GM12878 (cell line): ENCODE measurements at regions not wholly inside any gene's neighbourhood (a gene's known extent, or its start where the extent isn't known, plus 50 kb on each side); places are given as distances from the start of the nearest gene placed in this dataset.

Experiments
- ATAC-seq: fragments of 200-7000 bp; cut with Tn5 transposase; 3 replicates; pipeline ENCODE4 v1.9.1; 2020; ENCODE audit warnings: mild to moderate bottlenecking, moderate library complexity
- BruUV-seq: library from RNA; stranded (reverse); fragments of 400-500 nt; replicated peaks from 2 replicates; lab custom pipeline; 2021; lab: Mats Ljungman, UMichigan
- CTCF ChIA-PET: fragments of 300-600 bp; sonication (Branson Sonifier 250); formaldehyde crosslinking; extraction: SDS; loops from one replicate; lab custom pipeline; 2021; ENCODE audit warnings: inconsistent platforms; lab: Yijun Ruan, JAX
- POLR2A ChIA-PET: fragments of 350-600 bp; formaldehyde crosslinking; extraction: SDS; loops from one replicate; lab custom pipeline; 2021; ENCODE audit warnings: inconsistent platforms; lab: Charles Lee
- RAD21 ChIA-PET: fragments of 300-600 bp; sonication (Branson Sonifier 250); formaldehyde crosslinking; loops from one replicate; lab custom pipeline; 2023; ENCODE audit warnings: antibody characterized with exemption; ENCODE audit not compliant: unreplicated experiment; lab: Charles Lee
- SMC1A ChIA-PET: fragments of 300-600 bp; sonication (Branson Sonifier 250); formaldehyde crosslinking; loops from one replicate; lab custom pipeline; 2023; ENCODE audit not compliant: unreplicated experiment, uncharacterized antibody; lab: Charles Lee
- DNase-seq: peaks from one replicate; pipeline ENCODE4 v3.0.0-alpha.2; 2011; ENCODE audit warnings: low read depth, low spot score
- FAIRE-seq: peaks from 3 replicates; lab custom pipeline; 2011; peaks lifted over from hg19 to GRCh38; lab: Jason Lieb, UNC
- H2AFZ ChIP-seq: 2 replicates; pipeline ENCODE4 v1.6.0; 2011; ENCODE audit warnings: low read depth, low read length, control low read depth; ENCODE audit not compliant: control insufficient read depth
- H3K27ac ChIP-seq: 2 replicates; pipeline ENCODE4 v1.5.1; 2011; ENCODE audit warnings: control low read depth; ENCODE audit not compliant: control insufficient read depth, insufficient read depth
- H3K27me3 ChIP-seq, 2 experiments: replicated peaks in 1 of 2; 2 replicates each; pipeline versions ENCODE4 v1.6.0 to v1.6.1; 2011; ENCODE audit warnings: low read length in 1 of 2; ENCODE audit not compliant: control insufficient read depth in 2 of 2, insufficient read depth in 2 of 2
- H3K36me3 ChIP-seq, 2 experiments: 2 replicates each; pipeline ENCODE4 v1.5.1; 2011; ENCODE audit warnings: low read length in 1 of 2; ENCODE audit not compliant: control insufficient read depth in 2 of 2, insufficient read depth in 2 of 2
- H3K4me1 ChIP-seq: 2 replicates; pipeline ENCODE4 v1.6.1; 2011; ENCODE audit warnings: mild to moderate bottlenecking, low read length, moderate library complexity, mixed read lengths; ENCODE audit not compliant: control insufficient read depth, insufficient read depth
- H3K4me2 ChIP-seq: 2 replicates; pipeline ENCODE4 v1.6.0; 2011; ENCODE audit warnings: control low read depth; ENCODE audit not compliant: control insufficient read depth, insufficient read depth
- H3K4me3 ChIP-seq: fragments of 200-600 bp; sonication (generic); 2 replicates; pipeline ENCODE4 v1.5.1; 2016
- H3K79me2 ChIP-seq: 2 replicates; pipeline ENCODE4 v1.6.0; 2011; ENCODE audit warnings: low read length; ENCODE audit not compliant: control insufficient read depth, insufficient read depth
- H3K9ac ChIP-seq: 2 replicates; pipeline ENCODE4 v1.8.0; 2011; ENCODE audit warnings: low read length, control low read depth, mixed read lengths; ENCODE audit not compliant: control insufficient read depth, insufficient read depth
- H3K9me3 ChIP-seq: replicated peaks from 3 replicates; pipeline ENCODE4 v1.5.1; 2011; ENCODE audit warnings: mild to moderate bottlenecking, low read length; ENCODE audit not compliant: control insufficient read depth, insufficient read depth
- H4K20me1 ChIP-seq: 2 replicates; pipeline ENCODE4 v1.6.0; 2011; ENCODE audit not compliant: control insufficient read depth, insufficient read depth
- ASH2L ChIP-seq: fragments of 300-600, 200-600 bp; sonication (generic); IDR thresholded peaks from 2 replicates; pipeline ENCODE4 v1.6.1; 2017; ENCODE audit warnings: low read depth, mild to moderate bottlenecking, borderline replicate concordance
- BHLHE40 ChIP-seq, 2 experiments: fragments of 450-650 bp in 1 of 2; IDR thresholded peaks; 2 replicates each; pipeline ENCODE4 v1.6.1; 2011 to 2017; ENCODE audit warnings: low read depth in 2 of 2, borderline replicate concordance in 1 of 2, improper control_type of control experiment in 1 of 2, low read length in 1 of 2, mild to moderate bottlenecking in 1 of 2
- MEF2B ChIP-seq: fragments of 450-650 bp; IDR thresholded peaks from 2 replicates; pipeline ENCODE4 v1.6.1; 2018; ENCODE audit warnings: mild to moderate bottlenecking, moderate library complexity; ENCODE audit not compliant: partially characterized antibody, poor library complexity, severe bottlenecking
- RB1 ChIP-seq: fragments of 450-650 bp; formaldehyde crosslinking; IDR thresholded peaks from 2 replicates; pipeline ENCODE4 v1.6.1; 2017; ENCODE audit warnings: mild to moderate bottlenecking, borderline replicate concordance
- SIX5 ChIP-seq: IDR thresholded peaks from 2 replicates; pipeline ENCODE4 v1.6.1; 2011; ENCODE audit warnings: mild to moderate bottlenecking, low read depth, low read length, moderate library complexity; ENCODE audit not compliant: severe bottlenecking
- STAT3 ChIP-seq: IDR thresholded peaks from 2 replicates; pipeline ENCODE4 v1.6.1; 2011; ENCODE audit warnings: low read depth, low read length, improper control_type of control experiment
- WRNIP1 ChIP-seq: IDR thresholded peaks from 2 replicates; pipeline ENCODE4 v1.6.1; 2011; ENCODE audit warnings: low read depth, low read length, improper control_type of control experiment, borderline replicate concordance
- WGBS: methylation state at CpG from one replicate; pipeline ENCODE4 v1.1.6; 2016; ENCODE audit warnings: low lambda C conversion rate; ENCODE audit not compliant: insufficient replicate concordance, insufficient coverage; ENCODE audit errors: missing lambda C conversion rate; 5-methylcytosine and 5-hydroxymethylcytosine counted together
- in situ Hi-C: fragments of 300-500 bp; cut with MboI; formaldehyde crosslinking; loops from 9 replicates; pipeline ENCODE4 v1.14.3; 2018; ENCODE audit warnings: mixed read lengths
- intact Hi-C: fragments of 100-400 bp; cut with micrococcal nuclease; formaldehyde crosslinking; loops from one replicate; pipeline ENCODE4 v1.14.2; 2022; ENCODE audit not compliant: unreplicated experiment
- TF ChIP-seq, protein P1 (sequence below): fragments of 450-650 bp; IDR thresholded peaks from 2 replicates; pipeline ENCODE4 v1.6.1; 2017; ENCODE audit warnings: mild to moderate bottlenecking, low read depth, inconsistent platforms; ENCODE audit not compliant: poor library complexity, severe bottlenecking
- TF ChIP-seq, protein P2 (sequence below): fragments of 450-650 bp; IDR thresholded peaks from 2 replicates; pipeline ENCODE4 v1.6.1; 2016; ENCODE audit warnings: mild to moderate bottlenecking
- TF ChIP-seq, protein P3 (sequence below): IDR thresholded peaks from 2 replicates; pipeline ENCODE4 v1.6.1; 2012; ENCODE audit warnings: low read depth, low read length, improper control_type of control experiment
- TF ChIP-seq, protein P4 (sequence below): fragments of 450-650 bp; conservative IDR thresholded peaks from 2 replicates; pipeline ENCODE4 v1.6.1; 2017; ENCODE audit warnings: mild to moderate bottlenecking, moderate library complexity
- TF ChIP-seq, protein P5 (sequence below): fragments of 150-350 bp; IDR thresholded peaks from 2 replicates; pipeline ENCODE4 v1.6.1; 2016; ENCODE audit warnings: low read depth, low read length

DNA sequence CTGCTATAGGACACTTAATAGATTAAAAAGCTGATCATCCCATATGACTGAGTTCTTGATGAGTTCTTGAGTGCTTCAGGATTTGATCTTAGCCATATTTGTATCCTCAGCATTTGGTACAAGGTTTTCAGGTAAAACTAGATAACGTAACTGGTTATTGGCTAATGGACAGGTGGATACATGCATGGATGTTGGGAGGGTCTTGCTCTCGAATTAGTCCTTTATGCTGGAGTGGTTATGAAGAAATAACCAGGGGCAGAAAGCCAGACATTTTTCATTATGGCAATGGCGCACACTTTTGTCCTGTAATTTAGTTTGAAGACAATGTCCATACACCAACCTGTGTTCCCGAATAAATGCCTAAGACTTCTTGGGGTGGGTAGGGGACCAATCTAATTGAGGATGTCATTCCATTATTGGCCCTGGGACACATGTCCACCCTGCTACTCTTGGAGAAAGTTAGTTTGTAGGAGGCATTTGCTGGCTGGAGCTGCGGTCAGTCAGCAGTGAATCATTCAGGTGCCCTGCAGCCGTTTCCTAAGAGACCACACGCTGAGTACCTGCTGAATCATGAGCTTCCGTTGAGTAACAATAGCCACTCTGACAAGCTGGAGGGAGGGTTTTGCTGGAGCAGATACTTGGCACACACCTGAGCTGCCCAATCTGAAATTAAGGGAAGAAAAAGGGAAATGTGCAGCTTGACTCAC is 194.4 kb downstream of the FOXA2 start (continued):
- no peak for TF ChIP-seq ASH2L
- TF ChIP-seq BHLHE40 (IDR thresholded peaks at IDR 0.05; ENCODE audit: borderline replicate concordance in 1 of 2, low read depth in 2 of 2, low read length in 1 of 2), result no peak

DNA sequence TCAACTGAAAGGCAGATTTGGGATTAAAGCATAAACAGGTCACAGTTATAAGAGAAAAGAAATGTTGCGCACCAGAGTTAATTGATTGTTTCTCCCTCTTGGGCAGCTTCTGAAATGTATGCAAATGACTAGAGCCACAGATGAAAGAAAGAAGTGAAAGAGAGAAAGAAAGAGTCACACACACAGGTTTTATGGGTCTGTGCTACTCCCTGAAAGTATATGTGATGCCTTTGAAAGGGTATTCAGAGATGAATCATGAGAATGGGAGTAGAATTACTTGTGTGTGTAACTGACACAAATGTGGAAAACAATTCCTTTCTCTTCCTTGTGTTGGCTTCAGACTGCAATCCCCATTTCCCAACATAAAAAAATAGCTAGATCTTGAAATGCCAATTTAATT is 196.9 kb downstream of the FOXA2 start:
- no peak overlapping the region for H3K4me3 ChIP-seq
- FAIRE-seq, result no peak
- no peaks in the 10 kb centered on the region for H3K9me3 ChIP-seq
- H3K79me2 ChIP-seq, result no peaks in the 10 kb centered on the region
- intact Hi-C loops (no loop called here), in situ Hi-C loops (no loop called here)
- peak; percentile 29; the same call in 2 of the 3 replicates for ATAC-seq
- no peak for DNase-seq
- H3K36me3 ChIP-seq, result no peaks in the 10 kb centered on the region
- no peaks in the 10 kb centered on the region for H3K27me3 ChIP-seq
- ChIA-PET POLR2A (no interaction called here), SMC1A (no interaction called here), CTCF (no interaction called here), RAD21 (no interaction called here)
- 13% methylated on average over 1 of the region's 1 CpG for WGBS
- no peak overlapping the region for H3K27ac ChIP-seq
- no peak overlapping the region for H3K9ac ChIP-seq
- H3K4me1 ChIP-seq, result no peaks in the 10 kb centered on the region
- H3K4me2 ChIP-seq, result no peak overlapping the region
- no peak overlapping the region for H2AFZ ChIP-seq
- H4K20me1 ChIP-seq, result no peaks in the 10 kb centered on the region
- no TSS peak for BruUV-seq
- TF ChIP-seq, protein P1, sequence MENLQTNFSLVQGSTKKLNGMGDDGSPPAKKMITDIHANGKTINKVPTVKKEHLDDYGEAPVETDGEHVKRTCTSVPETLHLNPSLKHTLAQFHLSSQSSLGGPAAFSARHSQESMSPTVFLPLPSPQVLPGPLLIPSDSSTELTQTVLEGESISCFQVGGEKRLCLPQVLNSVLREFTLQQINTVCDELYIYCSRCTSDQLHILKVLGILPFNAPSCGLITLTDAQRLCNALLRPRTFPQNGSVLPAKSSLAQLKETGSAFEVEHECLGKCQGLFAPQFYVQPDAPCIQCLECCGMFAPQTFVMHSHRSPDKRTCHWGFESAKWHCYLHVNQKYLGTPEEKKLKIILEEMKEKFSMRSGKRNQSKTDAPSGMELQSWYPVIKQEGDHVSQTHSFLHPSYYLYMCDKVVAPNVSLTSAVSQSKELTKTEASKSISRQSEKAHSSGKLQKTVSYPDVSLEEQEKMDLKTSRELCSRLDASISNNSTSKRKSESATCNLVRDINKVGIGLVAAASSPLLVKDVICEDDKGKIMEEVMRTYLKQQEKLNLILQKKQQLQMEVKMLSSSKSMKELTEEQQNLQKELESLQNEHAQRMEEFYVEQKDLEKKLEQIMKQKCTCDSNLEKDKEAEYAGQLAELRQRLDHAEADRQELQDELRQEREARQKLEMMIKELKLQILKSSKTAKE, result no peak
- TF ChIP-seq STAT3 (no peak), MEF2B (no peak), WRNIP1 (no peak), SIX5 (no peak), RB1 (no peak)
- TF ChIP-seq, protein P2, sequence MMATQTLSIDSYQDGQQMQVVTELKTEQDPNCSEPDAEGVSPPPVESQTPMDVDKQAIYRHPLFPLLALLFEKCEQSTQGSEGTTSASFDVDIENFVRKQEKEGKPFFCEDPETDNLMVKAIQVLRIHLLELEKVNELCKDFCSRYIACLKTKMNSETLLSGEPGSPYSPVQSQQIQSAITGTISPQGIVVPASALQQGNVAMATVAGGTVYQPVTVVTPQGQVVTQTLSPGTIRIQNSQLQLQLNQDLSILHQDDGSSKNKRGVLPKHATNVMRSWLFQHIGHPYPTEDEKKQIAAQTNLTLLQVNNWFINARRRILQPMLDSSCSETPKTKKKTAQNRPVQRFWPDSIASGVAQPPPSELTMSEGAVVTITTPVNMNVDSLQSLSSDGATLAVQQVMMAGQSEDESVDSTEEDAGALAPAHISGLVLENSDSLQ, result no peak
- TF ChIP-seq, protein P3, sequence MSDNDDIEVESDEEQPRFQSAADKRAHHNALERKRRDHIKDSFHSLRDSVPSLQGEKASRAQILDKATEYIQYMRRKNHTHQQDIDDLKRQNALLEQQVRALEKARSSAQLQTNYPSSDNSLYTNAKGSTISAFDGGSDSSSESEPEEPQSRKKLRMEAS, result no peak
- TF ChIP-seq, protein P4, sequence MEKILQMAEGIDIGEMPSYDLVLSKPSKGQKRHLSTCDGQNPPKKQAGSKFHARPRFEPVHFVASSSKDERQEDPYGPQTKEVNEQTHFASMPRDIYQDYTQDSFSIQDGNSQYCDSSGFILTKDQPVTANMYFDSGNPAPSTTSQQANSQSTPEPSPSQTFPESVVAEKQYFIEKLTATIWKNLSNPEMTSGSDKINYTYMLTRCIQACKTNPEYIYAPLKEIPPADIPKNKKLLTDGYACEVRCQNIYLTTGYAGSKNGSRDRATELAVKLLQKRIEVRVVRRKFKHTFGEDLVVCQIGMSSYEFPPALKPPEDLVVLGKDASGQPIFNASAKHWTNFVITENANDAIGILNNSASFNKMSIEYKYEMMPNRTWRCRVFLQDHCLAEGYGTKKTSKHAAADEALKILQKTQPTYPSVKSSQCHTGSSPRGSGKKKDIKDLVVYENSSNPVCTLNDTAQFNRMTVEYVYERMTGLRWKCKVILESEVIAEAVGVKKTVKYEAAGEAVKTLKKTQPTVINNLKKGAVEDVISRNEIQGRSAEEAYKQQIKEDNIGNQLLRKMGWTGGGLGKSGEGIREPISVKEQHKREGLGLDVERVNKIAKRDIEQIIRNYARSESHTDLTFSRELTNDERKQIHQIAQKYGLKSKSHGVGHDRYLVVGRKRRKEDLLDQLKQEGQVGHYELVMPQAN, result no peak
- TF ChIP-seq, protein P5, sequence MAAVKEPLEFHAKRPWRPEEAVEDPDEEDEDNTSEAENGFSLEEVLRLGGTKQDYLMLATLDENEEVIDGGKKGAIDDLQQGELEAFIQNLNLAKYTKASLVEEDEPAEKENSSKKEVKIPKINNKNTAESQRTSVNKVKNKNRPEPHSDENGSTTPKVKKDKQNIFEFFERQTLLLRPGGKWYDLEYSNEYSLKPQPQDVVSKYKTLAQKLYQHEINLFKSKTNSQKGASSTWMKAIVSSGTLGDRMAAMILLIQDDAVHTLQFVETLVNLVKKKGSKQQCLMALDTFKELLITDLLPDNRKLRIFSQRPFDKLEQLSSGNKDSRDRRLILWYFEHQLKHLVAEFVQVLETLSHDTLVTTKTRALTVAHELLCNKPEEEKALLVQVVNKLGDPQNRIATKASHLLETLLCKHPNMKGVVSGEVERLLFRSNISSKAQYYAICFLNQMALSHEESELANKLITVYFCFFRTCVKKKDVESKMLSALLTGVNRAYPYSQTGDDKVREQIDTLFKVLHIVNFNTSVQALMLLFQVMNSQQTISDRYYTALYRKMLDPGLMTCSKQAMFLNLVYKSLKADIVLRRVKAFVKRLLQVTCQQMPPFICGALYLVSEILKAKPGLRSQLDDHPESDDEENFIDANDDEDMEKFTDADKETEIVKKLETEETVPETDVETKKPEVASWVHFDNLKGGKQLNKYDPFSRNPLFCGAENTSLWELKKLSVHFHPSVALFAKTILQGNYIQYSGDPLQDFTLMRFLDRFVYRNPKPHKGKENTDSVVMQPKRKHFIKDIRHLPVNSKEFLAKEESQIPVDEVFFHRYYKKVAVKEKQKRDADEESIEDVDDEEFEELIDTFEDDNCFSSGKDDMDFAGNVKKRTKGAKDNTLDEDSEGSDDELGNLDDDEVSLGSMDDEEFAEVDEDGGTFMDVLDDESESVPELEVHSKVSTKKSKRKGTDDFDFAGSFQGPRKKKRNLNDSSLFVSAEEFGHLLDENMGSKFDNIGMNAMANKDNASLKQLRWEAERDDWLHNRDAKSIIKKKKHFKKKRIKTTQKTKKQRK, result no peak
